Thyroid gland (tissue), 4 donors: ENCODE measurements at regions not wholly inside any gene's neighbourhood (a gene's known extent, or its start where the extent isn't known, plus 50 kb on each side); places are given as distances from the start of the nearest gene placed in this dataset.

ENCODE experiments used
- POLR2A ChIP-seq, 2 donors: fragments of 450-650 bp; IDR thresholded peaks; one replicate each; pipeline ENCODE4 v1.6.1; 2017; ENCODE audit warnings: antibody characterized with exemption in 2 of 2, mild to moderate bottlenecking in 2 of 2, moderate library complexity in 1 of 2
- TF ChIP-seq, protein P1 (sequence below), 6 experiments: fragments of 200-600 bp in 3 of 6; fragments of 450-650 bp in 3 of 6; sonication (generic) in 3 of 6; IDR thresholded peaks; one replicate each; pipeline ENCODE4 v1.5.1; 2016 to 2019; ENCODE audit warnings: antibody characterized with exemption in 6 of 6, mild to moderate bottlenecking in 2 of 6, inconsistent platforms in 1 of 6, moderate library complexity in 1 of 6

DNA sequence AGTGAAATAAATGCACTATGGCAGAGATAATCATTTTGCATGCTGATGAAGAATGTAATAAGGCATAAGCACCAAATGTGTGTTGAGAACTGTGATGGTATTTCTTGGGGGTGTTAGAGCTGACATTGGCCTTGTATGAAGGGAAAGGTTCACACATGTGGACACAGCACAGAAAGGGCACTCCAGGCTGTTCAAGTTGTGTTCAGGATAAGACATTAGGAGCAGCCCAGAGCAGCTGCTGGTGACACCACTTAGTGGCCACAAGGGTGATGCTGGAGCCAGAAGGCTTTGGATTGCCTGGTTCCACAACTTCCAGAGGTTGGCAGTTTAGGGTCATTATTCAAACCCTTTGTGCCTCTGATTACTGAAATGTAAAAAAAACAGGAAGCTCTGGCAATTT, 155.4 kb downstream of the GOLGA6L6 start:
- TF ChIP-seq, protein P1, sequence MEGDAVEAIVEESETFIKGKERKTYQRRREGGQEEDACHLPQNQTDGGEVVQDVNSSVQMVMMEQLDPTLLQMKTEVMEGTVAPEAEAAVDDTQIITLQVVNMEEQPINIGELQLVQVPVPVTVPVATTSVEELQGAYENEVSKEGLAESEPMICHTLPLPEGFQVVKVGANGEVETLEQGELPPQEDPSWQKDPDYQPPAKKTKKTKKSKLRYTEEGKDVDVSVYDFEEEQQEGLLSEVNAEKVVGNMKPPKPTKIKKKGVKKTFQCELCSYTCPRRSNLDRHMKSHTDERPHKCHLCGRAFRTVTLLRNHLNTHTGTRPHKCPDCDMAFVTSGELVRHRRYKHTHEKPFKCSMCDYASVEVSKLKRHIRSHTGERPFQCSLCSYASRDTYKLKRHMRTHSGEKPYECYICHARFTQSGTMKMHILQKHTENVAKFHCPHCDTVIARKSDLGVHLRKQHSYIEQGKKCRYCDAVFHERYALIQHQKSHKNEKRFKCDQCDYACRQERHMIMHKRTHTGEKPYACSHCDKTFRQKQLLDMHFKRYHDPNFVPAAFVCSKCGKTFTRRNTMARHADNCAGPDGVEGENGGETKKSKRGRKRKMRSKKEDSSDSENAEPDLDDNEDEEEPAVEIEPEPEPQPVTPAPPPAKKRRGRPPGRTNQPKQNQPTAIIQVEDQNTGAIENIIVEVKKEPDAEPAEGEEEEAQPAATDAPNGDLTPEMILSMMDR (IDR thresholded peaks at IDR 0.05) = no peak
- no peak for TF ChIP-seq POLR2A (IDR thresholded peaks at IDR 0.05)
